ENCODE measurements at regions not wholly inside any gene's neighbourhood (a gene's known extent, or its start where the extent isn't known, plus 50 kb on each side); places are given as distances from the start of the nearest gene placed in this dataset.

DNA sequence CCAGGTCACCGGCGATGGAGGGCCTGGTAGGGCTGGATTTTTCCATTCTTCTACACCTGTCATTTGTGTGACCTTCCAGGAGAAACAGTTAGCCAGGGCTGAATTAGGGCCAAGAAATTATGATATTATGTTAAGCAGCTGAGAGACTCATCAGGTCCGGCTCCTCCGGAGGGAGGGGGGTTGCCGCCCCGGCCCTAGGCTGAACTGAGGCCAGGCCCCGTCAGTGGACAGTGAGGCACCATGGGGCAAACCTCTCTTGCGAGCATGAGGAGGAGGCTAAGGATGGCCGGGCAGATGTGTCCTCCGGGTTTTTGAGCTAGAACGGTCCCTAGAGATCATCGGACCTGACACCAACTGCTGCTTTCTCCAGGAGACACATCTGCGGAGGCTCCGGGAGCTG is 150.1 kb downstream of the SOX11 start:
- Histone ChIP-seq H3K4me1 (no peaks in the 10 kb centered on the region), H3K27ac (no peak overlapping the region), H3K4me3 (no peak overlapping the region), H3K27me3 (no peaks in the 10 kb centered on the region), H3K9me3 (no peaks in the 10 kb centered on the region), H3K36me3 (no peaks in the 10 kb centered on the region)
- TF ChIP-seq, protein P1, sequence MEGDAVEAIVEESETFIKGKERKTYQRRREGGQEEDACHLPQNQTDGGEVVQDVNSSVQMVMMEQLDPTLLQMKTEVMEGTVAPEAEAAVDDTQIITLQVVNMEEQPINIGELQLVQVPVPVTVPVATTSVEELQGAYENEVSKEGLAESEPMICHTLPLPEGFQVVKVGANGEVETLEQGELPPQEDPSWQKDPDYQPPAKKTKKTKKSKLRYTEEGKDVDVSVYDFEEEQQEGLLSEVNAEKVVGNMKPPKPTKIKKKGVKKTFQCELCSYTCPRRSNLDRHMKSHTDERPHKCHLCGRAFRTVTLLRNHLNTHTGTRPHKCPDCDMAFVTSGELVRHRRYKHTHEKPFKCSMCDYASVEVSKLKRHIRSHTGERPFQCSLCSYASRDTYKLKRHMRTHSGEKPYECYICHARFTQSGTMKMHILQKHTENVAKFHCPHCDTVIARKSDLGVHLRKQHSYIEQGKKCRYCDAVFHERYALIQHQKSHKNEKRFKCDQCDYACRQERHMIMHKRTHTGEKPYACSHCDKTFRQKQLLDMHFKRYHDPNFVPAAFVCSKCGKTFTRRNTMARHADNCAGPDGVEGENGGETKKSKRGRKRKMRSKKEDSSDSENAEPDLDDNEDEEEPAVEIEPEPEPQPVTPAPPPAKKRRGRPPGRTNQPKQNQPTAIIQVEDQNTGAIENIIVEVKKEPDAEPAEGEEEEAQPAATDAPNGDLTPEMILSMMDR (IDR thresholded peaks at IDR 0.05) = no peak
- no peak for TF ChIP-seq POLR2A (IDR thresholded peaks at IDR 0.05)
- no peak for DNase-seq

DNA sequence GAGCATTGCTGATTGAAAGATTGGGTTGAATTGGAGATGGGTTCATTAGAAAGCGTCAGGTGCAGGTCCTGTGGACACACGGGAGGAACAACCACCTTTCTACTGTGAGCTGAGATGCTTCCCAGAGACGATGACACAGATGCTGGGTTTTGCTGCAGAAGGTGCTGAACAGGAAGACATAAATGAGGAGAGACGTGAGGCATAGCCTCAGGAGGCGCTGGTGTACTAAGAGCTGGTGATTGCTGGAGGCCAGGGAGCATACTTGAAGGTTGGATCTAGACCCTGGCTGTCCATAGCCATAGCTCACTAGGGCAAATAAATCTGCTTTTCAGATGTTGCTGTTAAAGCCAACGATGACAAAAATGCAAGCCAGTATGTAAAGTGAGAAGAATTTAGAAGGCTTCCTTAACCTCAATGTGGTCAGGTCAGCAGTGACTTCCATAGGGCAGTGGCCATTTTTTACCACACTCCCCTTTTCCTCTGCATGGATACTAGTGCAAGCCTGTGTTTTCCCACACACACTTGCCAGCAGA is 153.7 kb downstream of the SOX11 start:
- Histone ChIP-seq H3K9me3 (no peaks in the 10 kb centered on the region), H3K36me3 (no peaks in the 10 kb centered on the region), H3K4me3 (no peak overlapping the region), H3K27ac (no peak overlapping the region), H3K4me1 (no peaks in the 10 kb centered on the region), H3K27me3 (no peaks in the 10 kb centered on the region)
- no peak for DNase-seq
- TF ChIP-seq, protein P1 (IDR thresholded peaks at IDR 0.05) = no peak
- TF ChIP-seq POLR2A (IDR thresholded peaks at IDR 0.05) = no peak

DNA sequence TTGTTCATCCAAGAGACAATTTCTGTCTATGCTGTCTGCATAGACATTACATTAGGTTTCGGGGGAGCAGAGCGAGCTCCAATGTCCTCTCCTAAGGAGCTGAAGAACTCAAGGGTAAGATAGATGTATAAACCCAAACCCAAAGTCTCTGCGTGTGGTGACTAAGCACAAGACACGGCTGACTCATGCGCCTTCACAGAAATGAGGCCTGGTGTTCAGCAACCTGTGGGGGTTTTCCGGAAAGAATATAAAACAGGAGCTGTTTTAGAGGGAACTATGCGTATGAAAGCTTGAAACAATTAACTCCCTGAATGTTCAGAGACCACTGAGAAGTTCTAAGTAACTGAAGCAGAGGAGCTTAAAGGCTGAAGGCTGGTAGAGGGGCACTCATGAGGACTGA is 154.7 kb downstream of the SOX11 start:
- Histone ChIP-seq H3K4me1 (no peaks in the 10 kb centered on the region), H3K9me3 (no peaks in the 10 kb centered on the region), H3K36me3 (no peaks in the 10 kb centered on the region), H3K27ac (no peak overlapping the region), H3K4me3 (no peak overlapping the region), H3K27me3 (no peaks in the 10 kb centered on the region)
- DNase-seq = no peak
- no peak for TF ChIP-seq POLR2A (IDR thresholded peaks at IDR 0.05)
- TF ChIP-seq, protein P1 (IDR thresholded peaks at IDR 0.05) = no peak

DNA sequence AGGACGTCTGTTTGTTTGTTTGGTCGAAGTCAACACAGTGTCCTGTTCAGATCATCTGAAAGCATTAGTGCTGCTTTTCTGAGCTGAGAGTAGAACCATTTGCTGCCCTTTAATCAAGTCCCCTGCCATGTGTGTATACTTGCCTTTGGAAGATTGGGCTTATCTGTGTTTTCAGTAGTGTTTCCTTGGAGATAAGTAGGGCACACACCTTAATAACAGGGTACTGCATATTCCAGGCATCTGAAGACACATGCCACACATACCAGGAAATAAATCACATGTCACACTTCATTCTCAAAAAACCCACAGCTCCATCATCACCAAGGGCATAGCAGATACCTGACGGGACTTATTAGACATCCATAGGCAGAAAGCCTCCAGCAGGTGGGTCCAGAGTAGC is 157.4 kb downstream of the SOX11 start:
- H3K27me3 ChIP-seq = no peaks in the 10 kb centered on the region
- TF ChIP-seq POLR2A (IDR thresholded peaks at IDR 0.05) = no peak
- TF ChIP-seq, protein P1 (IDR thresholded peaks at IDR 0.05) = no peak
- no peak overlapping the region for H3K27ac ChIP-seq
- H3K4me3 ChIP-seq = no peak overlapping the region
- H3K36me3 ChIP-seq = no peaks in the 10 kb centered on the region
- H3K4me1 ChIP-seq = no peaks in the 10 kb centered on the region
- no peaks in the 10 kb centered on the region for H3K9me3 ChIP-seq
- no peak for DNase-seq

DNA sequence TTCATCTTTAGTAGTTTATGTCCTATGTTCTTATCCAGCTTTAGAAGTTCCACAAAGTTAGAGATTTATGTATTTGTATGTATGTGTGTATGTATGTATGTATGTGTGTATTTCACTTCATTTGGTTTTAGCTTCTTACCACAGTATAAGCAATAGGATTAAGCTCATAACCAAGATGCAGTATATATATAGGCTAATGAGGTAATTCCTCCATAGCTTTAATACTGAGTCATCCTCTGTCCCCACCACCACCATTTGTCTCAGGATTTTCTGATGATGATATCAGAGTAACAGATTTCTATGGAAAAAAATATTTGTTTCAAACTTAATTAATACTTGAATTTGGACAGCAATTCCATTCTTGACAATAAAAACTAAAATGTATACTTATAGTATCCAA is 159.2 kb downstream of the SOX11 start:
- DNase-seq = no peak

More for the DNA sequence above, 159.2 kb downstream of the SOX11 start:
- H3K36me3 ChIP-seq = no peaks in the 10 kb centered on the region
- no peak overlapping the region for H3K4me3 ChIP-seq
- TF ChIP-seq, protein P1 (IDR thresholded peaks at IDR 0.05) = no peak
- TF ChIP-seq POLR2A (IDR thresholded peaks at IDR 0.05) = no peak
- H3K4me1 ChIP-seq = no peaks in the 10 kb centered on the region
- H3K9me3 ChIP-seq = no peaks in the 10 kb centered on the region
- H3K27ac ChIP-seq = no peak overlapping the region
- H3K27me3 ChIP-seq = no peaks in the 10 kb centered on the region

Data from Peyer's patch (tissue), 4 donors.